C4-2B (cell line): ENCODE measurements at regions not wholly inside any gene's neighbourhood (a gene's known extent, or its start where the extent isn't known, plus 50 kb on each side); places are given as distances from the start of the nearest gene placed in this dataset.

ENCODE experiments used
- ZFX ChIP-seq: fragments of 450-650 bp; IDR thresholded peaks from 2 replicates; pipeline ENCODE4 v1.6.1; 2017
- TF ChIP-seq, protein P1 (sequence below): fragments of 450-650 bp; conservative IDR thresholded peaks from 2 replicates; pipeline ENCODE4 v1.5.1; 2017; ENCODE audit warnings: mild to moderate bottlenecking

DNA sequence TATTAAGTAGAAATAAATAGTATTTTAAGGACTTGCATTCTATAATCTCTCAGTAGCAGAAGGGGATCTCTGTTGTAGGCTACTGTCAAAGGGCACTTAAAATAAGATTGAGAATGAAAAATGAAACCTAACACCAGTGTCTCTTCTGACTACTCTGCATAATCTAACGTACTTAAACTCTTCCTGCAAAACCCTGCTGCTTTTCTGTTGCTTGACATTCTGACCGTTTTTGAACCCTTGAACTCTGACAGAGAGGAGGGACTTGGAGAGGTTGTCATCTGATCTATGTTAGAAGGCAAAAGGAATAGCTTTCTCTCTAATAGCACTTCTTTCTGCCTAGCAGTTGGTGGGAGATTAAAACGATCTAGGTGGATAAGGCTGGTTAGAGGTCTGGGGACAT, 204.6 kb downstream of the ZIC1 start:
- TF ChIP-seq, protein P1, sequence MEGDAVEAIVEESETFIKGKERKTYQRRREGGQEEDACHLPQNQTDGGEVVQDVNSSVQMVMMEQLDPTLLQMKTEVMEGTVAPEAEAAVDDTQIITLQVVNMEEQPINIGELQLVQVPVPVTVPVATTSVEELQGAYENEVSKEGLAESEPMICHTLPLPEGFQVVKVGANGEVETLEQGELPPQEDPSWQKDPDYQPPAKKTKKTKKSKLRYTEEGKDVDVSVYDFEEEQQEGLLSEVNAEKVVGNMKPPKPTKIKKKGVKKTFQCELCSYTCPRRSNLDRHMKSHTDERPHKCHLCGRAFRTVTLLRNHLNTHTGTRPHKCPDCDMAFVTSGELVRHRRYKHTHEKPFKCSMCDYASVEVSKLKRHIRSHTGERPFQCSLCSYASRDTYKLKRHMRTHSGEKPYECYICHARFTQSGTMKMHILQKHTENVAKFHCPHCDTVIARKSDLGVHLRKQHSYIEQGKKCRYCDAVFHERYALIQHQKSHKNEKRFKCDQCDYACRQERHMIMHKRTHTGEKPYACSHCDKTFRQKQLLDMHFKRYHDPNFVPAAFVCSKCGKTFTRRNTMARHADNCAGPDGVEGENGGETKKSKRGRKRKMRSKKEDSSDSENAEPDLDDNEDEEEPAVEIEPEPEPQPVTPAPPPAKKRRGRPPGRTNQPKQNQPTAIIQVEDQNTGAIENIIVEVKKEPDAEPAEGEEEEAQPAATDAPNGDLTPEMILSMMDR: no peak
- TF ChIP-seq ZFX: no peak
